Natural killer cell treated with Interleukin-12 subunit alpha and Interleukin-12 subunit beta and Interleukin-15 and Interleukin-18, amount 100 ng/mL, for 72 hours (primary cell): ENCODE measurements at regions not wholly inside any gene's neighbourhood (a gene's known extent, or its start where the extent isn't known, plus 50 kb on each side); places are given as distances from the start of the nearest gene placed in this dataset.
"Not testable (repeated sequence)": the region's sequence is repeated elsewhere in the genome, so short reads cannot be mapped to it uniquely, and the experiment has no call there.

Experiments
- ATAC-seq, 2 donors: fragments of 150-1000 bp; cut with Tn5 transposase in 1 of 2; sonication (Bioruptor Pico), chemical (Tn5 transposase) in 1 of 2; 2 replicates each; pipeline ENCODE4 v1.10.0; 2021
- DNase-seq: peaks from one replicate; pipeline ENCODE4 v3.0.0; 2022; ENCODE audit warnings: low spot score
- H3K27ac Mint-ChIP-seq, 2 donors: 1 replicate in 1 of 2; 2 replicates in 1 of 2; pipeline ENCODE4 v1.8.0; 2022; ENCODE audit warnings: mixed read lengths in 2 of 2, mild to moderate bottlenecking in 1 of 2, moderate library complexity in 1 of 2
- H3K27me3 Mint-ChIP-seq, 2 donors: 1 replicate in 1 of 2; 2 replicates in 1 of 2; pipeline ENCODE4 v1.8.0; 2022; ENCODE audit warnings: mixed read lengths in 2 of 2
- H3K36me3 Mint-ChIP-seq: one replicate; pipeline ENCODE4 v1.8.0; 2022; ENCODE audit warnings: mixed read lengths
- H3K4me1 Mint-ChIP-seq, 2 donors: 1 replicate in 1 of 2; 2 replicates in 1 of 2; pipeline ENCODE4 v1.8.0; 2022; ENCODE audit warnings: low read depth in 2 of 2, mixed read lengths in 2 of 2, mild to moderate bottlenecking in 1 of 2
- H3K4me3 Mint-ChIP-seq: one replicate; pipeline ENCODE4 v1.8.0; 2022; ENCODE audit warnings: mixed read lengths
- H3K9me3 Mint-ChIP-seq: 2 replicates; pipeline ENCODE4 v1.8.0; 2022; ENCODE audit warnings: mixed read lengths

DNA sequence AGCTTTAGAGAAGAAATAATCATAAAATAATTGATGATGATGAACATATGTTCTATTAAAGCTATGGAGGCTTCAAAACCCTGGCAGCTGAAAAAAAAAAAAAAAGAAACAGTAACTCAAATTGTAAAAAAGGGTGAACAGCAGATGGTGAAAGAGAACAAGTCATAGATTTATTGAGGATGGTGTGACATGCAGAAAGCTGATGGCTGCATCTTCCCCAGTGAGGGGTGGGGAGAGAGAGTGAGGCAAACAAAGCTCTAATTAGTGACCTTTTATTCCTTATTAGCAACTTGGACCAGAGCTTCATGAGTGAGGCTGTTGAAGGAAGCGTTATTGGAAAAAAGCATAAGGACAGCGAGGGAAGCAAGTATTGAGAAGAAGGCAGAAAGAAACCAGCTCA is 191.7 kb downstream of the EDN1 start:
- DNase-seq (no peak), ATAC-seq (no peak)
- no peaks in the 10 kb centered on the region for H3K9me3 Mint-ChIP-seq
- no peak overlapping the region for H3K4me3 Mint-ChIP-seq
- H3K27ac Mint-ChIP-seq = no peak overlapping the region
- H3K36me3 Mint-ChIP-seq = no peaks in the 10 kb centered on the region
- peaks cover 0 to 7% of the 10 kb centered on the region in 2 donors for H3K4me1 Mint-ChIP-seq
- H3K27me3 Mint-ChIP-seq = peaks cover 3 to 9% of the 10 kb centered on the region in 2 donors

DNA sequence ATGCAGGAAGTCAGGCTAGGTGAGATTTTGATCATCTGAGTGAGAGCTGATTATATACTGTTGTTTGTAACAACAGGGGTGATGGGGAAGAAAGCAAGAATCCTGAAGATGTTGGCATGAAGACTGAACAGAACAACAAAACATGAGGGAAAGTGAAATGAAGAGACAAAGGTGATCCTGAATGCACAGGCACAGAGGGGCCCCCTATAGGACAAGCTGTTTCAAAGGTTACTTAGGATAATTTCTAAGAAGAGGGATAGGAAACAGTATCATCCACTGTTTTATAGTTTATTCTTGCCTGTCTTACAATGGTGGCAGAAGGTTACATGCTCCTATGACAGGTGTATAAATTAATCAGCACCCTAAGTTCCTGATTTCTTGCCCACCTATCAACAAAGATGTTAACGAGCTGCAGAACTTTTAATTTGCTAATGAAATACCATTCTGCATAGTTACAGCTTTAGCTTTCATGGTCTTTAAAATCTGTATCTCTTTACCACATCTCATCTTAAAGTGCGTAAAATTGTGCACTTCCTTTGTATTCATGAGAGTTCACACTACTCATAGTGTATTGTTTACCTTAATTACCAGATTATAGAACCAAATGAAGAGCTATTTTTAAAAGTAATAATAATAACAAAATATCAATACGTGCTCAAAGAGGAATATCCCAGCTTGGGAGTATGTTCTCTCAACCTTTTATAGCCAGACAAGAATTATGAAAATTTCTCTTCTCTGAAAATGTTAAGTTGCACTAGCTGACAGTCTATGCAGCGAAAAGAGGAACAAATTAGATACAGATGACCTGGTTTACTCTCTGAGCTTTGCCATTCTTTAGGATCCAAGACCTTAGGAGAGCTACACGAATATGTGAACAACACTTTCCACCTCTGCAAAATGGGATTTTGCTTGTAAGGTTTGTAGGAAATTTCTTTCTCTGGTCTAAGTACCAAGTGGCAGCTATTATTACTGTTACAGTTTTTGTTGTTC is 192.5 kb downstream of the EDN1 start:
- H3K4me1 Mint-ChIP-seq = peaks cover 0 to 7% of the 10 kb centered on the region in 2 donors
- no peak overlapping the region for H3K27ac Mint-ChIP-seq
- no peaks in the 10 kb centered on the region for H3K9me3 Mint-ChIP-seq
- no peak for DNase-seq
- H3K27me3 Mint-ChIP-seq = peaks cover 3 to 12% of the 10 kb centered on the region in 2 donors
- ATAC-seq = no peak
- no peaks in the 10 kb centered on the region for H3K36me3 Mint-ChIP-seq
- H3K4me3 Mint-ChIP-seq = no peak overlapping the region

DNA sequence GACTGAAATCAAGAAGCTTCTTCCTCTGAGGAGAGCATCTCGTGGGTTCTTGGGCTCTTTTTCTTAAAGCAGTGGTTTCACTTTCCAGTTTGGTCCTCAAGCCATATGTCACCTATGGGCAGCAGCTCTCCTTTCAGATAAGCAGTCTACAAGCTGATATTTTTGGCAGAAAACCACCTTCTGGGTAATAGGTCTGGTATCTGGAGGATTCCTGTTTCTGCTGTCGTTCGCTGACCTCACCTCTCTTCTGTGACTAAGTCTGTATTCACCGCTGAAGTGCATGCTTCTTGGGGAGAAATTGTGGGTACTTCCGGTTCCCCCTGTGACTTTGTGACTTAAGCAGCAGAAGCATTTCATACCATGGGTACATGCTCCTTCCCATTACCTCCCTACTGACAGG is 193.6 kb downstream of the EDN1 start:
- Mint-ChIP-seq H3K36me3 (no peaks in the 10 kb centered on the region), H3K4me3 (peak overlapping the region; percentile 25), H3K27ac (no peak overlapping the region), H3K4me1 (peaks cover 0 to 7% of the 10 kb centered on the region in 2 donors), H3K9me3 (no peaks in the 10 kb centered on the region), H3K27me3 (peaks cover 7 to 12% of the 10 kb centered on the region in 2 donors)
- peak in 1 of 2 donors; percentile 62 for ATAC-seq
- DNase-seq = no peak

DNA sequence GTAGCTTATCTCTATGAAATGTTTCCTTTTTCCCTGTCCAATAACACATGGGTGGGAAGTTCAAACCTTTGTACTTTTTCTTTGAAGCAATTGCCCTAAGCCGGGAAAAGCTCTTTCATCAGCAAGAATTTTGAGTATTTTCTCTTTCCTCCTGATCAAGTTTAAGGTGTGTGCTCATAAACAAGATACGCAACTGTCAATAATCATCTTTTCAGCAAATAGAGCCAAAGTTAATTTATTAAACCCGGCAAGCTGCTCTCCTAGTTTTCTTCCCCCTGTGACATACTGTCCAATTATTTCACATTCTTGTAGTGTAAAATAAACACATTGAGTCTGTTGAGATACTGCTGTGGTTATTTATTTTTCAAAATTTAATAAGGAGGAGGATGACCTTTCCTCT is 194.4 kb downstream of the EDN1 start:
- Mint-ChIP-seq H3K4me1 (peaks cover 0 to 7% of the 10 kb centered on the region in 2 donors), H3K4me3 (no peak overlapping the region), H3K27ac (no peak overlapping the region), H3K9me3 (no peaks in the 10 kb centered on the region), H3K36me3 (no peaks in the 10 kb centered on the region), H3K27me3 (peaks cover 7 to 12% of the 10 kb centered on the region in 2 donors)
- ATAC-seq (no peak), DNase-seq (no peak)

DNA sequence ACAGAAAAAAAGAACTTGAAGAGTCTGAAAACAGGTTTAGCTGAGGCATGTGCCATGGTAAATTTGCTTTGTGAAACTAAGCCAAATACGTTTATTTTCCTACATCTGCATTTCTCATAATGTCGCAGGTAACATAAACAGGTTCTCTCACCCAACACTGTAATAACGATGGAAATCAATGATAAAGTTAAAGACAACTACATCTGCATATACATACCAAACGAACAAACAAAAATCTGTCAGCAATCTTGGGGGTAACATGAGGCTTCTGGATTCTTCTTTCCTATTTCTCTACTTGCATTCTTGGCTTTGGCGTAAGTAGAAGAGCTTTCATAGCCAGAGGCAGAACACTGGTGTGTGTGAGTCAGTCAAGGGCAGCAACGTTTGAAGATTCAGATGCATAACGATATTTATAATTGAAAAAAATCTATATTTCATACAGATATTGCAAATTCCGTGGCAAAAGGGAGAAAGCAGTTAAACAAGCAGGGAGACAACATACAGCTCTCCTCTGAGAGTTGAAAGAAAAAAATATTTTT is 195.1 kb downstream of the EDN1 start:
- H3K4me1 Mint-ChIP-seq = peaks cover 0 to 7% of the 10 kb centered on the region in 2 donors
- no peaks in the 10 kb centered on the region for H3K9me3 Mint-ChIP-seq
- H3K4me3 Mint-ChIP-seq = no peak overlapping the region
- ATAC-seq = no peak
- H3K27ac Mint-ChIP-seq = no peak overlapping the region
- DNase-seq = no peak
- peaks cover 7 to 12% of the 10 kb centered on the region in 2 donors for H3K27me3 Mint-ChIP-seq
- no peaks in the 10 kb centered on the region for H3K36me3 Mint-ChIP-seq

DNA sequence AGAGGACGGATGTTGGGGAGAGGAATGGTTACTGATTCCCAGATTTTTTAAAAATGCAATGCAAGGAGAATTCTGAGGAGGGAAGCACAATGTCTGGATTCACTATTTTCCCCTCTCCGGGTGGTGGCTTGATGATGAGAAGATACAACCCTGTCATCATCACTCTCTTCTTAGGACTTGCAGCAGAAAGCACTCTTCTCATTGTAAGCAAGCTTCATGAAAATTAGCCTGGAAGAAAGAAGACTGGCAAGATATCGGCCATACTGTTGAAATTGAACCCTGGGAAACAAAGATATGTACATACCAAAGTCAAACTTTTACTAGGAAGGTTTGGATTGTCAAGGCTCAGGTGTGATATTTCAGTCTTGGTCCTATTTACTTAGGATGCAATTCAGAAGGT is 195.7 kb downstream of the EDN1 start:
- Mint-ChIP-seq H3K36me3 (no peaks in the 10 kb centered on the region), H3K27ac (no peak overlapping the region), H3K4me3 (no peak overlapping the region), H3K27me3 (peaks cover 4 to 7% of the 10 kb centered on the region in 2 donors), H3K9me3 (no peaks in the 10 kb centered on the region), H3K4me1 (peaks cover 0 to 7% of the 10 kb centered on the region in 2 donors)
- ATAC-seq (no peak), DNase-seq (no peak)

DNA sequence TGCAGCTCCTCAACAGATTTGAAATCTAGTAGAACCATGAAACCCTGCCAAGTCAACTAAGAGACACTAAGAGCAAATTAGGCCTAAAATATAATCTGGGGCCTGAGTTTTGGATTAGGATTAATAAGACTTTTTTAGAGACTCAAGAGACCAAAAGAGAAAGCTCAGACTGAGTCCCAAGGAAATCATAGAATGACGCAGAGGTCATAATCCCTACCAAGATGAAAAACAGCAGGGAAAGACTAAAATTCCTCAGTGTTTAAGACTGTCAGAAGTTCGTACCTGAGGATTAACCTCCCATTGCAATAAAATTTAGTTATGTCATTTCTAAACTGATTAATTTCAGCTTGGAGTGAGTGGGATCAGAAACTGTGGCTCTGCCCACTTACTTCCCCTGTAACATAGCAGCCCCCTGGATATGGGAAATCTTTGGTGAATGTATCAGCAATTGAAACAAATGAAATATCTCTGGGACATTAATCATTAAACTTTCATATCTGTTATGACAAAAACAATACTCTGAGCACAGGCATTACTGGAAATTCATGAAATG is 200.3 kb downstream of the EDN1 start:
- no peak for ATAC-seq
- no peak for DNase-seq
- Mint-ChIP-seq H3K27ac (no peak overlapping the region), H3K27me3 (peaks cover 4 to 6% of the 10 kb centered on the region in 2 donors), H3K36me3 (no peaks in the 10 kb centered on the region), H3K4me3 (no peak overlapping the region), H3K4me1 (no peaks in the 10 kb centered on the region), H3K9me3 (no peaks in the 10 kb centered on the region)

DNA sequence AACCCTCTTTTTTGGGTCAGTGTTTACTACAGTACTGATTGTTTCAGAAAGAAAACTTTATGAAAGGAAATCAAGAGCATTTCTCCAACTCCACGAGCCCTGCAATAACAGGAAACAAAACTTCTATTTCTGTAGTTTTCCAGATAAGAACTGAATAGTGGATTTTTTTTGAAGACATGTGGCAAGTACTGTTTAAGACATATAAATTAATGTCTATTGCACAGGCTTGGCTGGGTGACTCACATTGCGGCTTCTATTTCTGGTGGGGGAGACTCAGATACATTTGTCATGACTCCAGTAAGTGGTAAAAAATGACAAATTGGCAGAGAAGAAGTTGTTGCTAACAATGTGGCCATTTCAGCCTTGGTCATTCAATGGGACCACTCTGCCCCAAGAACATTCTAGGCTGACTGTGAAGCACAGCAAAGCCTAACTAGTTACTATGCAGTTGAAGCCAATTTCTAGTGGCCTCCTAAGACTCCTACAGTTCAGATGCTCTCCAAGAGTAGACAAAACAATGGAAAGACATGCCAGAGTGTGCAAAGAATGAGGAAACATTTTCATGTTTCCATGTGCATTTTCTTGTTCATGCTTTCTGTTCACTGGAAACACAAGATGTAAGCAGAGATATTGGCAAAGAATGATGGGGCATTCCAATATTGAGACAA is 200.9 kb downstream of the EDN1 start:
- H3K27me3 Mint-ChIP-seq = peaks cover 4 to 6% of the 10 kb centered on the region in 2 donors
- DNase-seq (no peak), ATAC-seq (no peak)
- no peaks in the 10 kb centered on the region for H3K9me3 Mint-ChIP-seq
- H3K4me3 Mint-ChIP-seq = no peak overlapping the region
- no peaks in the 10 kb centered on the region for H3K36me3 Mint-ChIP-seq
- H3K27ac Mint-ChIP-seq = no peak overlapping the region
- H3K4me1 Mint-ChIP-seq = no peaks in the 10 kb centered on the region

DNA sequence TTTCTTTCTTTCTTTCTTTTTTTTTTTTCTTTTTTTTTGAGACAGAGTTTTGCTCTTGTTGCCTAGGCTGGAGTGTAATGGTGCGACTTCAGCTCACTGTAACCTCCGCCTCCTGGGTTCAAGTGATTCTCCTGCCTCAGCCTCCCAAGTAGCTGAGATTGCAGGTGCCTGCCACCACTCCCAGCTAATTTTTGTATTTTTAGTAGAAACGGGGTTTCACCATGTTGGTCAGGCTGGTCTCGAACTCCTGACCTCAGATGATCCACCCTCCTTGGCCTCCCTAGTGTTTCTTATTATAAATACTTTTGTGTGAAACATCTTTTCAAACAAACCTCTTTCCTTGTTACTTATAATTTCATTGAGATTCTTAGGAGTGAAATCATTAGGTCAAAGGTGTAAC is 202.8 kb downstream of the EDN1 start:
- H3K27me3 Mint-ChIP-seq = peaks cover 4 to 15% of the 10 kb centered on the region in 2 donors
- H3K27ac Mint-ChIP-seq, DNase-seq, H3K4me1 Mint-ChIP-seq, H3K4me3 Mint-ChIP-seq, ATAC-seq, H3K9me3 Mint-ChIP-seq, H3K36me3 Mint-ChIP-seq: not testable (repeated sequence)

DNA sequence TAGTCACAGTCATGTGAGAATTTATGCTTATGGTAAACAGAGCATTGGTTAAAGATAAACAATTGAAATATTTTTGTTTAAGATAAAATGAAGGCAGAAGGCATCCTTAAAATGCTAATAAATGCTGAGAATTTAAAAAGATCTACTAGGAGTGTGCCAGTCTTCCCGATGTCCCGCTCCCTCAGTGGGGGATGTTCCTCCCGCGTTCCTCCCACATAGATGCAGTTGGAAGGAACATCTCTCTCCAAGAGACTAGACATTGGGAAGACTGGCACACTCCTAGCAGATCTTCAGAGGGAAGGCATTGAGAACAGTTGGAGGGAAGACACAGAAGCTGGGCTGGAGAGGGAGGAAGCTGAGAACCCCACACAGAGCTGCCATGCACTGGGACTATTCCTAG is 203.3 kb downstream of the EDN1 start:
- Mint-ChIP-seq H3K36me3 (no peaks in the 10 kb centered on the region), H3K4me3 (no peak overlapping the region), H3K9me3 (peaks cover 5% of the 10 kb centered on the region), H3K27me3 (peaks cover 1 to 16% of the 10 kb centered on the region in 2 donors), H3K4me1 (no peaks in the 10 kb centered on the region), H3K27ac (no peak overlapping the region)
- DNase-seq (no peak), ATAC-seq (no peak)

DNA sequence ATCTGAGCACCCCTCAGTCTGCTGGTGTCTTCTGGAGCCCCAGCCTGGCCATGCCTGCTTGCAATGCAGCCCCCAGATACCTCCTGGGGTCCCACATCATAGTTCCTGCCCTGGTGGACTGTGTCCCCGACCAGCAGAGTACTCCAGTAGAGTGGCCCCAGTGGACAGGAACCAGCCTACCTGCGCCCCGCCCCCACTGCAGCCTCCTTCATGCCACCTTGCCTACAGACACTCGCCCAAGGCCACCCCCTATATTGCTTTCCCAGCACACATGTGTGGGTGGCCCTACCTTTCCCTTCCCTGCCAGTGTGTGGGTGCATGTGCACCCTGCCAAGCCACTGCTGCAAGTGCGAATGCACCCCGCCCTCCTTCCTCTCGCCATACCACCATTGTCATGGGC is 204.0 kb downstream of the EDN1 start:
- no peak for DNase-seq
- H3K9me3 Mint-ChIP-seq = peaks cover 9% of the 10 kb centered on the region

DNA sequence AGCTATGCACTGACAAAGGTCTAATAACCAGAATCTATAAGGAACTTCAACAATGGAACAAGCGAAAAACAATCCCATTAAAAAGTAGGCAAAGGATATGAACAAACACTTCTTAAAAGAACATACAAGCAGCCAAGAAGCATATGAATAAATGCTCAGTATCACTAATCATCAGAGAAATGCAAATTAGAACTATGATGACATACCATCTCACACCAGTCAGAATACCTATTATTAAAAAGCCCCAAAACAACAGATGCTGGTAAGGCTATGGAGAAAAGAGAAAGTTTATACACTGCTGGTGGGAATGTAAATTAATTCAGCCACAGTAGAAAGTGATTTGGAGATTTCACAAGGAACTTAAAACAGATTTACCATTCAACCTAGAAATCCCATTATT is 211.8 kb downstream of the EDN1 start:
- Mint-ChIP-seq H3K27me3 (peaks cover 0 to 15% of the 10 kb centered on the region in 2 donors), H3K27ac (no peak overlapping the region), H3K9me3 (peaks cover 4% of the 10 kb centered on the region), H3K4me3 (no peak overlapping the region), H3K4me1 (no peaks in the 10 kb centered on the region), H3K36me3 (no peaks in the 10 kb centered on the region)
- DNase-seq = no peak
- no peak for ATAC-seq

More for the DNA sequence above, 204.0 kb downstream of the EDN1 start:
- no peak overlapping the region for H3K27ac Mint-ChIP-seq
- no peaks in the 10 kb centered on the region for H3K4me1 Mint-ChIP-seq
- H3K4me3 Mint-ChIP-seq = no peak overlapping the region
- peaks cover 0 to 21% of the 10 kb centered on the region in 2 donors for H3K27me3 Mint-ChIP-seq
- H3K36me3 Mint-ChIP-seq = no peaks in the 10 kb centered on the region
- peak in 1 of 2 donors; percentile 24 for ATAC-seq

DNA sequence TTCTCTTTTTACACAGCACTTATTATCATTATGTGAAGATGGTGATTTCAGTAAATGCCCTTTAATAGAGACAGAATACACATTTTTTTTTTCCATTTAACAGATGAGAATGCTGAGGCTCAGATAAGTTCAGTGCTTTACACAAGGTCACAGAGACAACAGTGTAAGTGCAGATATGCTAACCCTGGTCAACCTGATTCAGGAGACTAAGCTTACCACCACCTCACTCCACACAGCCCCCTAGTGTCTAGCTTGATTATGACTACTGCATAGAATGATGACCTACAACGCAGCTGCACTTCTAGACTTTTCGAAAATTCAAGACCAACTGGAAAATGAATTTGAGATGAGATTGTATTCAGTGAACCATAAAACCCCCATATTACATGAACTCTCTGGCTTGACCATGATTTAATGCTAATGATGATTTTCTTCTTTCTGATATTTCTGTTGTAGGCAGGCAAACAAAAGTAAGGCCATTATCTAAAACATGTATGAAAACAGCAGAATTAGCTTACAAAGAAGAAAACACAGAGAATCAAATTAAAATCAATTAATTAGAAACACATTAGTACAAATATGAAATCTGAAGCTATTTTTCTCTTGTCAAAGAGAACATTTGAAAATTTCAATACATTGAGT is 212.1 kb upstream of the PHACTR1 start:
- H3K36me3 Mint-ChIP-seq = no peaks in the 10 kb centered on the region
- H3K4me1 Mint-ChIP-seq = no peaks in the 10 kb centered on the region
- no peak for ATAC-seq
- peaks cover 3 to 7% of the 10 kb centered on the region in 2 donors for H3K27me3 Mint-ChIP-seq
- peaks cover 3% of the 10 kb centered on the region for H3K9me3 Mint-ChIP-seq
- no peak for DNase-seq
- H3K4me3 Mint-ChIP-seq = no peak overlapping the region
- no peak overlapping the region for H3K27ac Mint-ChIP-seq
